Activated T-cell treated with anti-CD3 and anti-CD28 coated beads for 24 hours (primary cell): ENCODE measurements at regions not wholly inside any gene's neighbourhood (a gene's known extent, or its start where the extent isn't known, plus 50 kb on each side); places are given as distances from the start of the nearest gene placed in this dataset.
"Not testable (repeated sequence)": the region's sequence is repeated elsewhere in the genome, so short reads cannot be mapped to it uniquely, and the experiment has no call there.

Source experiments
- DNase-seq: peaks from one replicate; pipeline ENCODE4 v3.0.0-alpha.2; 2020; ENCODE audit warnings: low read depth

DNA sequence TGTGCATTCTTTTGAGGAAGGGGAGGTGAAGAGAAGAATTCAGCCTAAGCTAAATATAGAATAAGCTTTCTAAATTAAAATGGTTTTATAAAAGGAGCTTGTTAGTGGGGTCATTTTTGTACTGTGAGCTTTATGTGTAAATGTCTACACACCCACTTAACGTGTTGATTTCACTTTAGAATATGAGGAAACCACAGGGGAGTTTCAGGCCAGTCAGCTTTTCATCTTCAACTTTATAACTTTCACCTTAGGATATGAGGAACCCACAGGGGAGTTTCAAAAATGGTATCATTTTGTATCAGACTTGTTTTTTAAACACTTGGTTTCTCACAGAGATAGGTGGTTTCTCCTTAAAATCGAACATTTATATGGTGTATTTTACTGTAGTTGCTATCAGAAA lies 120.7 kb upstream of the NIPA1 start:
- DNase-seq = not testable (repeated sequence)

DNA sequence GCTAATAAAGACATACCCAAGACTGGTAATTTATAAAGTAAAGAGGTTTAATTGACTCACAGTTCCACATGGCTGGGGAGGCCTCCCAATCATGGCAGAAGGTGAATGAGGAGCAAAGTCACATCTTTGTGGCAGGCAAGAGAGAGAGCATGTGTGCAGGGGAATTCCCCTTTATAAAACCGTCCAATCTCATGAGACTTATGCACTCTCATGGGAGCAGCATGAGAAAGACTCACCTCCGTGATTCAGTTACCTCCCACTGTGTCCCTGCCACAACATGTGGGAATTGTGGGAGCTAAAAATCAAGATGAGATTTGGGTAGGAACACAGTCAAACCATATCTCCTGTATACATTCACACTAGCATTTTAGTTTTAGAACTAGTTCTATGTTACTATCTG lies 101.7 kb upstream of the NIPA1 start:
- not testable (repeated sequence) for DNase-seq

DNA sequence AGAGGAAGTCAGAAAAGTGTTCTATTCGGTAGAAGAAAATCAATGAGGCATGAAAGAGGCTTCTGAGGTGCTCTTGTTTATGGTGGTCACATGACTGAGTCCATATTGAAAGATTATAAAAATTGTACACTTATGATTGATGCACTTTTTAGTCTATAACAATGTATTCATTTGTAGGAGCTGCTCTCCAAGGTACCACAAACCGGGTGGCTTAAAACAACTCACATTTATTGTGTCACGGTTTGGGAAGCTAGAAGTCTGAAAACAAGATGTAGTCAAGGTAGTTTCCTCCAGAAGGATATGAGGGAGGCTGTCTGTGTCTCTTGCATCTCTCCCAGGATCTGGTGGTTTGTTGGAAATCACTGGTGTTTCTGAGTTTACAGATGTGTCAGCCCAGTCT lies 86.6 kb upstream of the NIPA1 start:
- DNase-seq = not testable (repeated sequence)

DNA sequence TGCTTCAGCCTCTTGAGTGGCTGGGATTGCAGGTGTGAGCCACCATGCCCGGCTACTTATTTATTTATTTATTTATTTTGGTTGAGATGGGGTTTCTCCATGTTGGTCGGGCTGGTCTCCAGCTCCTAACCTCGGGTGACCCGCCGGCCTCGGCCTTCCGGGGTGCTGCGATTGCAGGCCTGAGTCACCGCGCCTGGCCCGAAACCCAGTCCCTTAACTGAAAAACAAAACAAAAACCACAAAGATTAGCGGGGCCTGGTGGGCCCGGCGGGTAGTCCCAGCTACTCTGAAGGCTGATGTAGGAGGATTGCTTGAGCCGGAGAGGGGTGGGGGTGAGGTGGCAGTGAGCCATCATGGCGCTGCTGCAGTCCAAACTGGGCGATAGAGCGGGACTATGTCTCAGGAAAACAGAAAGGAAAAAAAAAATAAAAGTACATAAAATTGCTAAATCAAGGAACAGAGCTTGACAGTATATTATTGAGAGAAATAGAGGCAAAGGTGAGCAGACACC lies 75.6 kb upstream of the NIPA1 start:
- not testable (repeated sequence) for DNase-seq

DNA sequence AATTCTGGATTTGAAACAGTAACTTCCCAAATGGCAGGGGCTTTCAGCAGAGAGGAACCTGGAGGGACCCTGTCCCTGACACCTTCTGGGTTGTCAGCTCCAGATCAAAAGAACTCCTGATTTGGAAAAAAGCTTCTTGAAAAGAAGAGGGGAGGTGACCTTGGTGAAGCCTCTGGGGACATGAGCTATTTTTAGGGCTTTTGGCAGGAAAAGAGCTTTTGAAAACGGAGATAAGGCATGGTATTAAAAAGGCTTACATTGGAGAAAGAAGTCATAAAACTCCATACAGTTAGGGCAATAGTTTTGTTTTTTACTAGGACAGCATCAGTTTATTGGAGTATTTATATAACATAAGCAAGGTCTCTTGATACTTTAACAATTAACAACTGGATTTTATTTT lies 72.5 kb upstream of the NIPA1 start:
- DNase-seq = not testable (repeated sequence)

DNA sequence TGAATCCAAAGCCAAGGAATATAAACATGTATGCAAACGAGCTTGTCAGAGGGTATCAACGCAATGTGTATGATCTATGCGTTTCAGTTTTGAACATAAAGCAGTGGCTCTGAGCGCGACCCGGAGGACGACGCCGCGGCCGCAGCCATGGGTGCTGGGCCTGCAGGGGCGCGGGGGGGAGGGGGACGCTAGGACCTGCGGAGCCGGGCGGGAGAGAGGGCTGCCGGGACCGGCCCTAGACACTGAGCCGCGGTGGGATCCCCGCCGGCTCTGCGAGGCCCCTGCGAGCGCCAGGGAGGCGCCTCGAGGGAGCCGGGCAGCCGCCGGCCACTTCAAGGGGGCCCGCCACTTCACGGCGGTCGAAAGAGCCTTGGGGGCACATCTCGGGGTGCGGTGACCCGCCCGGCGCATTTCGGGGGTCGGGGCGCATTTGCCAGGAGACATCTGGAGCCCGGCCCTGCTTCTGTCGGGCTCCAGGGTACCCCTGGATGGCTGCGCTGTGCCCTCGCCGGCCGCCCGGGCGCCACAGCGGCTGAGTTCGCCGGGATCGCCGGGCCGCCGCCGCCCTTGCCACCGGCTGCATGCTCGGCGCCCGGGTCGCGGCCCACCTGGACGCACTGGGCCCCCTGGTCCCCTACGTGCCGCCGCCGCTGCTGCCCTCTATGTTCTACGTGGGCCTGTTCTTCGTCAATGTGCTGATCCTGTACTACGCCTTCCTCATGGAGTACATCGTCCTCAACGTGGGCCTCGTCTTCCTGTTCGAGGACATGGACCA lies 71.9 kb upstream of the NIPA1 start:
- DNase-seq = not testable (repeated sequence)

DNA sequence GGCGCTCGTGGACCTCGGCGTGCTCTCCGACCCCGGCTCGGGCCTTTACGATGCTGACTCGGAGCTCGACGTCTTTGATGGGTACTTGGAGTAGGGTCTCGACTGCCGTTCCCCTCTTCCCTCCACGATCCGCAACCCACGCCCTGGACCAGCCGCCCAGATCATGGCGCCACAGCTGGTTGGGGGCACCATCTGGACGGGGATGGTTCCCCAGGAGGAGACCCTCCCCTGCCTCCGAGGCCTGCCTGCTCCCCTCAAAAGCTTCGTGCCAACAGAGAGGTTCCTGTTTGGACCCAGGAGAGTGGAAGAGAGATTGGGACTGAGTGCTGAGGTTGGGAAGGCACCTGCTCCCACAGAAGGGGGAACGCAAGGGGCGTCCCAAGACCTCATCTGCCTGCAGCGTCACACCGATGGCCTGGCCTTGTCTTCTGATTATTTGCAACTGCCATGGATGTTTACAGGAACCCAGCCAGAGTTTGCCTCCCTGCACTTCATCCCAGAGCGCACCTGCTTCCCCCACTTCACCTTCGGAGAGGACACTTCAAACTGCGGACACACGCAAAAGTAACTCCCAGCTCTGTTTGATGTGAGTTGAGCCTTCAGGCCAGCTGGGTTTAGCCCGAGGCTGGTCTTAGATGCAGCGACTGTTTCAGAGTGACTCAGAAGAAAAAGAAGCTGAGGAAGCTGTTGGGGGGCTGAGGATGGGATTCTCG lies 71.2 kb upstream of the NIPA1 start:
- DNase-seq = not testable (repeated sequence)

DNA sequence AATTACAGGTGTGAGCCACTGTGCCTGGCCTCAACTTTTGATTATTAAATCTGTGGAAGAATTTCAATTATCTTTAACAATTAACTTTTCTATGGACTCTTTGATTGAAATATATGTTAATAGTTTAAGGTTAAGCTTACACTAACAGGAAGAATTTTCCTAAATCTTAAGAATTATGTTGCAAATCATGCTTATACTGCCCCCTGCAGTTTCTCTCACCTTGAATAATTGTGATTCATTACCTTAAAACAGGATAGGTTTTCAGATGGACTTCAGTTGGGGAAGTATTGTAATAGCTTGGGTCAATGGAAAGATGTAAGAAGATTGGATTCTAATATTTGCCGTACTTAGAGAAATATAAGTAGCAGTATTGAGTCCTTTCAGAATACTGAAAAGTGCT lies 66.5 kb upstream of the NIPA1 start:
- DNase-seq = not testable (repeated sequence)

DNA sequence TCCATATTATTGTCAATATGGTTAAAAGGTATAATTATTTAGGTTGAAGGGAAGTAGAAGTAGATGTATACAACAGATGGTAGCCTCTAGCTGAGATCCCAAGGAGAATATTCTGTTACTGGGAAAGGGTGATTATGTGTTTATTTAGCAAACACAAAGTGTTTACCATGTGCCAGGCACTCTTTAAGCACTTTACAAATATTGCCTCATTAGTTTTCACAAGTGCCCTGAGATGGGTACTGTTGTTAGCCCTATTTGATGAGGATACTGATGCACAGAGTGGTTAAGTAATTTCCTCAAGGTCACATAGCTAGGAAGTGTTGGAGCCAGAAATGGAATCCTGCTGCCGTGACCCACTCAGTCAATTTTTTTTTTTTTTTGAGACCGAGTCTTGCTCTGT lies 60.3 kb upstream of the NIPA1 start:
- DNase-seq = not testable (repeated sequence)

DNA sequence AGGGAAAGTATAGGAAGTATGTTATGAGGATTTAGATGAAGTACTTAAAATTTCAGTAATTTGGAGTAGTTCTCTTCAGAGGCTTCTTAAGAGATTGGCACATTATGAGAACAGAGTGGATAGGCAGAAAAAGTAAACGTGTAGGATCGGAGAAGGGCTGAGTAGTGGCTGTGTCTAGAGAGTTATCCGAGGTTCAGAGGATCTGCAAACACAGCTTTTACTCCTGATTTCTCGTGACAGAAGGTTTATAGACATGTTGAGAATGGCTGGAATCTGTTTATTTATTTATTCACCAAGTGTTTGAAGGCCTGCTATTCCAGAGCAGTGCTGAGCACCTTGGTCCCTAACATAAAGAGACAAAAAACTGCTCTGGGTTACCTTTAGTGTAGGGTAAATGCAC lies 51.4 kb upstream of the NIPA1 start:
- DNase-seq = not testable (repeated sequence)

DNA sequence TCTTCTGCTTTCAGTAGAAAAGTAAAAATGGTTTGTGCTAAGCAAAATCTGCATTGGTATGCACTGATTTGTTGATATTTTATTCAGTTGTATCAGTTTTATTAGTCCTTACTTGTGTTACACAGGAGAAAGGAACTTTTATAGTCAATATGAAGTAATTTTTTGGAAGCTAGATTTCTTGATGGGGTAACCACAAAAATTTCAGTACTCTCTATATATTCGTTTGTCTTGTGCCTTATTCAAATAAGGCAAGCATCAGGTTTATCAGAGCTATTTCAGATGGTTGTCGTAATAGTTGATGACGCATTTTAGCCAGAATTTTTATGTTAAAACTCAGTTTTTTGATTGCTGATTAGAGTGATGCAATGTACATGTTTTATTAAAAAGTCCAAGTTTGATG lies 50.7 kb upstream of the NIPA1 start:
- no peak for DNase-seq

DNA sequence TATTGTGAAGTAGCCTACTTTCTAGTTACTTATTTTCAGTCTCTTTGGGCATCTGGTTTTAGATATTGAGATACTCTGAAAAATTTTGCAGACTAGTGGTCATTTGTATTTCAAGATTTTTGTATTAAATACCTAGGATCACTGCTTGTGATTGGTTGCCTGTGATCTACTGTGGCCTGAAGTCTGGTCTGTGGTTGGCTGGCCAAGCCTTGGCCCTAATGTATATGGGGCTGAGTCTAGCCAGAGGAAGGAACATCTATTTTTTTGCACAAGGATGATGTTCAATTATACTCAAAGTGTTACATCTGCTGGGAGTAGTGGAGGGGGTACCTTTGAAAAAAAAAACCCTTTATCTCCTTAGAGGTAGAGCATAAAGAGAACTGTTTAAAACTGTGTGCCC lies 50.2 kb upstream of the NIPA1 start:
- DNase-seq = not testable (repeated sequence)
